Caco-2 (cell line): ENCODE measurements at regions not wholly inside any gene's neighbourhood (a gene's known extent, or its start where the extent isn't known, plus 50 kb on each side); places are given as distances from the start of the nearest gene placed in this dataset.

Experiments used
- BruUV-seq: library from RNA; stranded (reverse); fragments of 400-500 nt; replicated peaks from 2 replicates; lab custom pipeline; 2021; lab: Mats Ljungman, UMichigan
- CTCF ChIA-PET: fragments of 300-600 bp; sonication (Branson Sonifier 250); formaldehyde crosslinking; loops from one replicate; lab custom pipeline; 2022; ENCODE audit warnings: antibody characterized with exemption; lab: Charles Lee
- POLR2A ChIA-PET: fragments of 300-600 bp; sonication (Branson Sonifier 250); formaldehyde crosslinking; loops from one replicate; lab custom pipeline; 2022; ENCODE audit warnings: antibody characterized with exemption; lab: Charles Lee
- DNase-seq, 2 experiments: peaks; one replicate each; pipeline versions ENCODE4 v3.0.0 to v3.0.0-alpha.2; 2020 to 2022
- H3K27me3 ChIP-seq: replicated peaks from 2 replicates; pipeline ENCODE4 v1.6.0; 2011; ENCODE audit warnings: low read length; ENCODE audit not compliant: control insufficient read depth, insufficient read depth
- H3K36me3 ChIP-seq: 2 replicates; pipeline ENCODE4 v1.5.1; 2011; ENCODE audit warnings: low read length; ENCODE audit not compliant: control insufficient read depth, insufficient read depth
- H3K4me1 ChIP-seq: fragments of 250-450 bp; sonication (Bioruptor Pico); 2 replicates; pipeline ENCODE4 v1.5.1; 2020; ENCODE audit warnings: mild to moderate bottlenecking
- H3K4me3 ChIP-seq: 2 replicates; pipeline ENCODE4 v1.5.1; 2011; ENCODE audit warnings: low read depth, mild to moderate bottlenecking, control low read depth, low read length
- H3K9me3 ChIP-seq: fragments of 250-450 bp; sonication (Bioruptor Pico); 2 replicates; pipeline ENCODE4 v1.5.1; 2020; ENCODE audit warnings: mild to moderate bottlenecking, moderate library complexity
- H3K27ac Mint-ChIP-seq: one replicate; pipeline ENCODE4 v1.8.0; 2022; ENCODE audit warnings: mixed read lengths; ENCODE audit not compliant: unreplicated experiment
- H3K27me3 Mint-ChIP-seq: one replicate; pipeline ENCODE4 v1.8.0; 2022; ENCODE audit warnings: mixed read lengths; ENCODE audit not compliant: insufficient read depth, unreplicated experiment
- H3K36me3 Mint-ChIP-seq: one replicate; pipeline ENCODE4 v1.8.0; 2022; ENCODE audit warnings: mild to moderate bottlenecking, mixed read lengths; ENCODE audit not compliant: insufficient read depth, unreplicated experiment
- H3K4me1 Mint-ChIP-seq: one replicate; pipeline ENCODE4 v1.8.0; 2022; ENCODE audit warnings: low read depth, mixed read lengths; ENCODE audit not compliant: unreplicated experiment
- H3K4me3 Mint-ChIP-seq: one replicate; pipeline ENCODE4 v1.8.0; 2022; ENCODE audit warnings: mild to moderate bottlenecking, moderate library complexity, mixed read lengths; ENCODE audit not compliant: unreplicated experiment
- H3K9me3 Mint-ChIP-seq: one replicate; pipeline ENCODE4 v1.8.0; 2022; ENCODE audit warnings: mixed read lengths; ENCODE audit not compliant: unreplicated experiment
- intact Hi-C: fragments of 100-400 bp; cut with micrococcal nuclease; formaldehyde crosslinking; loops from one replicate; pipeline ENCODE4 v1.10.0; 2022; ENCODE audit not compliant: unreplicated experiment
- TF ChIP-seq, protein P1 (sequence below), 2 experiments: fragments of 200-600 bp in 1 of 2; IDR thresholded peaks; 1 replicate in 1 of 2; 2 replicates in 1 of 2; pipeline versions ENCODE4 v1.5.1 to v1.8.0; 2011 to 2022; ENCODE audit warnings: antibody characterized with exemption in 1 of 2, control low read depth in 1 of 2, inconsistent platforms in 1 of 2, low read depth in 1 of 2, low read length in 1 of 2, mild to moderate bottlenecking in 1 of 2, moderate library complexity in 1 of 2; ENCODE audit not compliant: insufficient read depth in 1 of 2, severe bottlenecking in 1 of 2, unreplicated experiment in 1 of 2

GRCh38 chr2:167820488-167820887, 426.9 kb downstream of the STK39 start:
- Histone ChIP-seq H3K36me3 (no peaks in the 10 kb centered on the region), H3K9me3 (no peaks in the 10 kb centered on the region), H3K27me3 (no peaks in the 10 kb centered on the region), H3K4me3 (no peak overlapping the region), H3K4me1 (no peaks in the 10 kb centered on the region)
- ChIA-PET POLR2A (no interaction called here), CTCF (no interaction called here)
- no peaks in the 10 kb centered on the region for H3K36me3 Mint-ChIP-seq
- H3K27me3 Mint-ChIP-seq, result peaks cover 5% of the 10 kb centered on the region
- H3K9me3 Mint-ChIP-seq, result no peaks in the 10 kb centered on the region
- no TSS peak for BruUV-seq
- intact Hi-C loops, result no loop called here
- no peak overlapping the region for H3K4me3 Mint-ChIP-seq
- no peak overlapping the region for H3K27ac Mint-ChIP-seq
- TF ChIP-seq, protein P1, sequence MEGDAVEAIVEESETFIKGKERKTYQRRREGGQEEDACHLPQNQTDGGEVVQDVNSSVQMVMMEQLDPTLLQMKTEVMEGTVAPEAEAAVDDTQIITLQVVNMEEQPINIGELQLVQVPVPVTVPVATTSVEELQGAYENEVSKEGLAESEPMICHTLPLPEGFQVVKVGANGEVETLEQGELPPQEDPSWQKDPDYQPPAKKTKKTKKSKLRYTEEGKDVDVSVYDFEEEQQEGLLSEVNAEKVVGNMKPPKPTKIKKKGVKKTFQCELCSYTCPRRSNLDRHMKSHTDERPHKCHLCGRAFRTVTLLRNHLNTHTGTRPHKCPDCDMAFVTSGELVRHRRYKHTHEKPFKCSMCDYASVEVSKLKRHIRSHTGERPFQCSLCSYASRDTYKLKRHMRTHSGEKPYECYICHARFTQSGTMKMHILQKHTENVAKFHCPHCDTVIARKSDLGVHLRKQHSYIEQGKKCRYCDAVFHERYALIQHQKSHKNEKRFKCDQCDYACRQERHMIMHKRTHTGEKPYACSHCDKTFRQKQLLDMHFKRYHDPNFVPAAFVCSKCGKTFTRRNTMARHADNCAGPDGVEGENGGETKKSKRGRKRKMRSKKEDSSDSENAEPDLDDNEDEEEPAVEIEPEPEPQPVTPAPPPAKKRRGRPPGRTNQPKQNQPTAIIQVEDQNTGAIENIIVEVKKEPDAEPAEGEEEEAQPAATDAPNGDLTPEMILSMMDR (IDR thresholded peaks at IDR 0.05; ENCODE audit: insufficient read depth in 1 of 2, low read depth in 1 of 2, low read length in 1 of 2, severe bottlenecking in 1 of 2, unreplicated experiment in 1 of 2), result no peak
- DNase-seq, result no peak
- no peaks in the 10 kb centered on the region for H3K4me1 Mint-ChIP-seq

GRCh38 chr2:167818521-167818920, 428.9 kb downstream of the STK39 start:
- POLR2A ChIA-PET, result no interaction called here
- Histone ChIP-seq H3K36me3 (no peaks in the 10 kb centered on the region), H3K4me1 (no peaks in the 10 kb centered on the region), H3K4me3 (no peak overlapping the region), H3K27me3 (no peaks in the 10 kb centered on the region), H3K9me3 (no peaks in the 10 kb centered on the region)
- H3K27ac Mint-ChIP-seq, result no peak overlapping the region
- intact Hi-C loops, result no loop called here
- TF ChIP-seq, protein P1 (IDR thresholded peaks at IDR 0.05; ENCODE audit: insufficient read depth in 1 of 2, low read depth in 1 of 2, low read length in 1 of 2, severe bottlenecking in 1 of 2, unreplicated experiment in 1 of 2), result no peak
- BruUV-seq, result no TSS peak
- H3K4me1 Mint-ChIP-seq, result no peaks in the 10 kb centered on the region
- no peaks in the 10 kb centered on the region for H3K9me3 Mint-ChIP-seq
- no peak for DNase-seq
- H3K27me3 Mint-ChIP-seq, result peaks cover 3% of the 10 kb centered on the region
- CTCF ChIA-PET, result no interaction called here
- no peaks in the 10 kb centered on the region for H3K36me3 Mint-ChIP-seq
- no peak overlapping the region for H3K4me3 Mint-ChIP-seq

DNA sequence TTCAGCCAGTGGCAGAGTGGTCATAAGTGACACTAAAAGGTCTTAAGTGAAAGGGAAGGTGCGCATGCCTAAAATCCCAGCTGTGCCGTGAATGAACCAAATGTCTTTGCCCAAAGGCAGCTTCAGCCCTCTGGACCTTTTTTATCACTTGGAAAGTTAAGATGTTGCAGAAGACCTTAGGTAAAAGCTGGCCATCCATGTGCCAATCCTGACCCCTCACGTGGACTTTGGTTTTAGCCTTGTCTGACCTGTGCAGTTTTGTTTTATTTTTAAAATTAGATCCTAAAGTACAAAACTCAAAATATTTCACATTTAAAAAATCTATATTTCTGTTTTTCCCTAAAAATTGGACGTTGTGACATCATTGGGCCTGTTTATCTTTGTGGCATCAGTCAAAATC, 429.5 kb downstream of the STK39 start:
- Histone ChIP-seq H3K36me3 (no peaks in the 10 kb centered on the region), H3K27me3 (no peaks in the 10 kb centered on the region), H3K4me3 (no peak overlapping the region), H3K9me3 (no peaks in the 10 kb centered on the region), H3K4me1 (no peaks in the 10 kb centered on the region)
- Mint-ChIP-seq H3K4me1 (no peaks in the 10 kb centered on the region), H3K9me3 (no peaks in the 10 kb centered on the region), H3K36me3 (no peaks in the 10 kb centered on the region), H3K27ac (no peak overlapping the region), H3K27me3 (peaks cover 3% of the 10 kb centered on the region), H3K4me3 (no peak overlapping the region)
- CTCF ChIA-PET, result no interaction called here
- DNase-seq, result no peak
- BruUV-seq, result no TSS peak
- intact Hi-C loops, result no loop called here
- POLR2A ChIA-PET, result no interaction called here
- TF ChIP-seq, protein P1 (IDR thresholded peaks at IDR 0.05; ENCODE audit: insufficient read depth in 1 of 2, low read depth in 1 of 2, low read length in 1 of 2, severe bottlenecking in 1 of 2, unreplicated experiment in 1 of 2), result no peak
